H1 (cell line): ENCODE measurements at regions not wholly inside any gene's neighbourhood (a gene's known extent, or its start where the extent isn't known, plus 50 kb on each side); places are given as distances from the start of the nearest gene placed in this dataset.

ENCODE experiments used
- BRCA1 ChIP-seq: IDR thresholded peaks from 2 replicates; pipeline ENCODE4 v1.6.1; 2012; ENCODE audit warnings: low read depth, low read length, improper control_type of control experiment
- CBX8 ChIP-seq: fragments of 300-800, 300-1000 bp; sonication (generic); IDR thresholded peaks from 2 replicates; pipeline ENCODE4 v1.7.1; 2016; ENCODE audit warnings: low read depth, low read length, borderline replicate concordance
- POLR2A ChIP-seq, 2 experiments: IDR thresholded peaks; 1 replicate in 1 of 2; 2 replicates in 1 of 2; pipeline ENCODE4 v1.6.1; 2011; ENCODE audit warnings: low read depth in 2 of 2, low read length in 2 of 2, mild to moderate bottlenecking in 2 of 2; ENCODE audit errors: control extremely low read depth in 1 of 2

DNA sequence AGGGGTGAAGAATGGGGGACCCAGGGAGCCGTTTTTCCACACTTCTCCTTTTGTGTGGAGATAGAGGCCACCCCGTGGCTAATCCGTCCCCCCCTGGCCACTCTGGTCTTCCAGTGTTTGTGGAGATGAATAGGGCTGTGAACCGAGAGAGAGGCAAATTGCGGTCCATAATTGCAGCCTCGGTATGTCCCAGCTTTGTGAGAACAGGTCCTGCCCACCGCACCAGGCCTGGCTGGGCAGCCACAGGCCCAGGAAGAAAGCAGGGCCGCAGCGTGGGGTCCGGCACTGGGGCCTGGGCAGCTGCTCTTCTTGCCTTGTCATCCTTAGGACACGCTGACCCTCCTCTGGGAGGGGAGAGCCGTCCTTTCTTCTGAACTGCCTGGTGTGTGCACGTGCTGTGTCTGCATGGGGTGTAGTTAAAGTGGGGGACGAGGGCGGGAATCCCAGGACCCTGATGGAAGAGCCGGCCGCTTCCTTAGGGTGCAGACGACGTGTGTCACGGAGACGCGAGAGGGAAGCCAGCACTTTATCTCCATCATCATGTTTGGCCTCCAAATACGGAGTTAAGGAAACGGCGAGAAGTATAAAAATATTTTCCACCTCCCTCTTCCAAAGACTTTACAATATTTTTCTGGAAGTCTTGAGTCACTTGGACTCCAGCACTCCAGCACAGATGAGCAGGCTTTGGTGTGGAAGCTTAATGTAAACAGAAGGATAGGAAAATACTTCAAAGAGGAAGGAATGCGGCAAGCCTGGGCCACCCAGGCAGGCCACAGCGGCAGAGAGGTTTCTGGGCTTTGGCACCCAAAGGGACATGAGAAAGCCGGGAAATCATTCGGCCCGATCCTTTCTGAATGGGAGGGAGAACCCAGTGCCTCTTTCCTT lies 1248.4 kb downstream of the BRD1 start (continued):
- TF ChIP-seq BRCA1 = no peak
- no peak for TF ChIP-seq POLR2A (IDR thresholded peaks at IDR 0.05; ENCODE audit: control extremely low read depth in 1 of 2, low read depth in 2 of 2, low read length in 2 of 2)
- no peak for TF ChIP-seq CBX8
